ENCODE measurements at regions not wholly inside any gene's neighbourhood (a gene's known extent, or its start where the extent isn't known, plus 50 kb on each side); places are given as distances from the start of the nearest gene placed in this dataset.

DNA sequence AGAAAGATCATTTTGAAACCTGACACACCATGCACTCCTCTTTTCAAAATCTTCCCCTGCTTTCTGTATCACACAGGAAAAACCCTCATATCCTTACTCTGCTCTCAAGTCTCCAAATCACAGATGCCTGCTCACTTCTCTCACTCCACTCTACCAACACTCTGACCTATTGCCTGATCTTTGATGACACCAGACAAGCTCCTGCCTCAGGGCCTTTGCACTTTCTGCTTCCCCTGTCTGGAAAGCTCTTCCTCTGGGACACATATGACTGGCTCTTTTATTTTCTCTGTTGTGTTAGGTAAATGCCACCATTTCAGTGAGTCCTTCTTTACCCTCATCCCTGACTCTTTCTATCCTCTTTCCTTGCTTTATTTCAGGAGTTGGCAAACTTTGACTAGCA lies 1300.7 kb upstream of the ZEB2 start:
- Histone ChIP-seq H3K9ac (no peak overlapping the region), H3K27ac (no peak overlapping the region)
- TF ChIP-seq, protein P1, sequence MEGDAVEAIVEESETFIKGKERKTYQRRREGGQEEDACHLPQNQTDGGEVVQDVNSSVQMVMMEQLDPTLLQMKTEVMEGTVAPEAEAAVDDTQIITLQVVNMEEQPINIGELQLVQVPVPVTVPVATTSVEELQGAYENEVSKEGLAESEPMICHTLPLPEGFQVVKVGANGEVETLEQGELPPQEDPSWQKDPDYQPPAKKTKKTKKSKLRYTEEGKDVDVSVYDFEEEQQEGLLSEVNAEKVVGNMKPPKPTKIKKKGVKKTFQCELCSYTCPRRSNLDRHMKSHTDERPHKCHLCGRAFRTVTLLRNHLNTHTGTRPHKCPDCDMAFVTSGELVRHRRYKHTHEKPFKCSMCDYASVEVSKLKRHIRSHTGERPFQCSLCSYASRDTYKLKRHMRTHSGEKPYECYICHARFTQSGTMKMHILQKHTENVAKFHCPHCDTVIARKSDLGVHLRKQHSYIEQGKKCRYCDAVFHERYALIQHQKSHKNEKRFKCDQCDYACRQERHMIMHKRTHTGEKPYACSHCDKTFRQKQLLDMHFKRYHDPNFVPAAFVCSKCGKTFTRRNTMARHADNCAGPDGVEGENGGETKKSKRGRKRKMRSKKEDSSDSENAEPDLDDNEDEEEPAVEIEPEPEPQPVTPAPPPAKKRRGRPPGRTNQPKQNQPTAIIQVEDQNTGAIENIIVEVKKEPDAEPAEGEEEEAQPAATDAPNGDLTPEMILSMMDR (IDR thresholded peaks at IDR 0.05) = no peak

DNA sequence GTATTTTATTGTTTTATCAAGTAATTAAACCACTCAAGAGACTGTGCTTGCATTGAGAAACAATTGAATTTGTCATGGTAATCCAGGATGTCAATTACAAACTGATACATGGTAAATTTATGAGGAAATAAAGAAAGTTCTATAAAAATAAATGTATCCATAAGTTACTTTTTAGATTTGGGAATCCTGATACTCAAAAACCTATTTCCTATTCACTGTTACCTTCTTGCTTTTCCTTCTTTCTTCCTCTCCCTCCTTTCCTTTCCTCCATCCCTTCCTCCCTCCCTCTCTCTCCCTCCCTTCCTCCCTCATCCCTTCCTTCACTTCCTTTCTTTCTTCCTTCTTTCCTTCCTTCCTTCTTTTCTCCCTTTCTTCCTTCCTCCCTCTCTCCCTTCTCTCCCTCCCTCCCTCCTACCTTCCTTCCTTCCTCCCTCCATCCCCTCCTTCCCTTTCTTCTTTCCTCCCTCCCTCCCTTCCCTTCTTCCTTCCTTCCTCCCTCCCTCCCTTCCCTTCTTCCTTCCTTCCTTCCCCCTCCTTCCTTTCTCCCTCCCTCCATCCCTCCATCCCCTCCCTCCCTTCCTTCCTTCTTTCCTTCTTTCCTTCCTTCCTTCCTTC lies 1299.1 kb upstream of the ZEB2 start:
- no peak overlapping the region for H3K4me3 ChIP-seq (ENCODE audit: low read depth, low read length)
- no peak overlapping the region for H3K4me2 ChIP-seq (ENCODE audit: low read length)
- no peaks in the 10 kb centered on the region for H3K79me2 ChIP-seq
- no peaks in the 10 kb centered on the region for H3K27me3 ChIP-seq (ENCODE audit: control insufficient read depth, insufficient read depth, low read length)
- no peaks in the 10 kb centered on the region for H3K36me3 ChIP-seq (ENCODE audit: control insufficient read depth, insufficient read depth, low read length)
- H3K27ac ChIP-seq = no peak overlapping the region
- no peaks in the 10 kb centered on the region for H3K9me3 ChIP-seq (ENCODE audit: control insufficient read depth, low read length)
- TF ChIP-seq, protein P1 (IDR thresholded peaks at IDR 0.05) = no peak
- no peak overlapping the region for H3K9ac ChIP-seq
- H3K4me1 ChIP-seq = no peaks in the 10 kb centered on the region
- H2AFZ ChIP-seq = no peak overlapping the region

More for the DNA sequence above, 1300.7 kb upstream of the ZEB2 start:
- Histone ChIP-seq H2AFZ (no peak overlapping the region), H3K4me3 (ENCODE audit: low read depth, low read length) (no peak overlapping the region), H3K27me3 (ENCODE audit: control insufficient read depth, insufficient read depth, low read length) (no peaks in the 10 kb centered on the region), H3K4me2 (ENCODE audit: low read length) (no peak overlapping the region), H3K4me1 (no peaks in the 10 kb centered on the region), H3K36me3 (ENCODE audit: control insufficient read depth, insufficient read depth, low read length) (no peaks in the 10 kb centered on the region), H3K79me2 (no peaks in the 10 kb centered on the region), H3K9me3 (ENCODE audit: control insufficient read depth, low read length) (no peaks in the 10 kb centered on the region)

DNA sequence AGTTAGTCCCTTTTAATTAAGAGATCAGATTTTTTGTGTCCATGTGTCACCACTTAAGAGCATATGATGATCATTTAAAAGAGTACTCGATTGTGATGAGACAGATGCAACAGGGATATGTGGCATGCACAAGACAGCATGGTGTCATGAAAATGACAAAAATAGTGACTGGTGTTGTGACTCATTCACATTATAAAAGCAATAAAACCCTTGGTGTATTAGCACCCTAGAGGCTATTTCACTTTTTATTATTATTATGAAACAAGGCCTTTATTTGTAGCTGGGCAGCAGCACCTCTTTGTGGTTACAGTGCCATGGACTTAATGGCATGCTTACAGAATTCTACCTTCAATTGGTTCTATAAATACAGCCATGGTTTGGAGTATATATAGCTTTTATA lies 1296.0 kb upstream of the ZEB2 start:
- H3K4me1 ChIP-seq = no peaks in the 10 kb centered on the region
- no peaks in the 10 kb centered on the region for H3K27me3 ChIP-seq (ENCODE audit: control insufficient read depth, insufficient read depth, low read length)
- no peak overlapping the region for H3K4me2 ChIP-seq (ENCODE audit: low read length)
- TF ChIP-seq, protein P1 (IDR thresholded peaks at IDR 0.05) = no peak
- no peaks in the 10 kb centered on the region for H3K79me2 ChIP-seq
- H3K4me3 ChIP-seq (ENCODE audit: low read depth, low read length) = no peak overlapping the region
- no peaks in the 10 kb centered on the region for H3K9me3 ChIP-seq (ENCODE audit: control insufficient read depth, low read length)
- no peak overlapping the region for H3K27ac ChIP-seq
- H3K36me3 ChIP-seq (ENCODE audit: control insufficient read depth, insufficient read depth, low read length) = no peaks in the 10 kb centered on the region
- no peak overlapping the region for H3K9ac ChIP-seq
- no peak overlapping the region for H2AFZ ChIP-seq

DNA sequence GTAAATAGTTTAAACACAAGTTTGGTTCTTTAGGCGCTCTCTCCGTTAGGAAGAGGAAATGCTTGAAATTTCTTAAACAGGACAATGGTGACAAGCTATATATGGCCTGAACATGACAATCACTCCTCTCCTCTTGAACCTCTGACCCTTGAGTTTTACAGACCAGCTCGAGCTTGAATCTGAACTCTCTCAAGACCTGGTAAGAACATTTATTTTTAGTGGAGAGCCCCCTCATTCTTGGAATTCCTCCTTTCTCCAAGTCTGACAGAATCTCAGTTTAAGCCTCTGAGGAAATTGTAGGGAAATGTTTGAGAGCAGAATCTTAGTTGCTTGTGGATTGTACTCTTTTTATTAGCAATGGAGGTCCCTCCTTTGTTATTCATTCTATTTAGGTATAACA lies 1293.6 kb upstream of the ZEB2 start:
- no peaks in the 10 kb centered on the region for H3K9me3 ChIP-seq (ENCODE audit: control insufficient read depth, low read length)
- H3K27me3 ChIP-seq (ENCODE audit: control insufficient read depth, insufficient read depth, low read length) = no peaks in the 10 kb centered on the region
- H3K4me2 ChIP-seq (ENCODE audit: low read length) = no peak overlapping the region
- no peak overlapping the region for H2AFZ ChIP-seq
- H3K36me3 ChIP-seq (ENCODE audit: control insufficient read depth, insufficient read depth, low read length) = no peaks in the 10 kb centered on the region
- no peak overlapping the region for H3K27ac ChIP-seq
- TF ChIP-seq, protein P1 (IDR thresholded peaks at IDR 0.05) = no peak
- H3K79me2 ChIP-seq = no peaks in the 10 kb centered on the region
- no peaks in the 10 kb centered on the region for H3K4me1 ChIP-seq
- no peak overlapping the region for H3K9ac ChIP-seq
- no peak overlapping the region for H3K4me3 ChIP-seq (ENCODE audit: low read depth, low read length)

DNA sequence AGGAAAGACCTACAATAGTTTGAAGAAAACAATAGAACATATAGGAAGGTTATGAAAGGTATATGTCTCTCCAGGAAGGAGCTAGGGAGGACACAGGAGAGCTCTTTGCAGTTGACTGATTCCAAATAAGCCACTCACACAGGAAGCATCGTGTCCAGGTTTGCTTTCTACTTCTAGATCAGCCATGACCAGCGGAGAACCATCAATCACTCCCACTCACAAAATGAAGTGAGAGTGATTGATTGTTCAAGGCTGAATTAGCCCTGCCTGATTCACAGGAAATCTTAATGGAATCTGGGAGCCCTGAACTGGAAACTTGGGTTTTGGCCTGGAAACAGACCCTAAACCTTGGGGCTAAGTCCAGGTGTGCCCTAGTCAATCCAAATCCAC lies 1292.2 kb upstream of the ZEB2 start:
- no peaks in the 10 kb centered on the region for H3K9me3 ChIP-seq (ENCODE audit: control insufficient read depth, low read length)
- H3K79me2 ChIP-seq = no peaks in the 10 kb centered on the region
- H2AFZ ChIP-seq = peak overlapping the region; percentile 47
- no peak overlapping the region for H3K4me2 ChIP-seq (ENCODE audit: low read length)
- TF ChIP-seq, protein P1 (IDR thresholded peaks at IDR 0.05) = no peak
- H3K27ac ChIP-seq = no peak overlapping the region
- H3K4me3 ChIP-seq (ENCODE audit: low read depth, low read length) = no peak overlapping the region
- no peaks in the 10 kb centered on the region for H3K36me3 ChIP-seq (ENCODE audit: control insufficient read depth, insufficient read depth, low read length)
- no peak overlapping the region for H3K9ac ChIP-seq
- H3K27me3 ChIP-seq (ENCODE audit: control insufficient read depth, insufficient read depth, low read length) = no peaks in the 10 kb centered on the region
- H3K4me1 ChIP-seq = no peaks in the 10 kb centered on the region

Measured in parathyroid adenoma (tissue), 2 donors.